Fibroblast of skin of left biceps (primary cell): ENCODE measurements at regions not wholly inside any gene's neighbourhood (a gene's known extent, or its start where the extent isn't known, plus 50 kb on each side); places are given as distances from the start of the nearest gene placed in this dataset.
"Not testable (repeated sequence)": the region's sequence is repeated elsewhere in the genome, so short reads cannot be mapped to it uniquely, and the experiment has no call there.

Experiments
- DNase-seq, 2 experiments: peaks; one replicate each; pipeline ENCODE4 v3.0.0-alpha.2; 2013; ENCODE audit warnings: low read depth in 2 of 2

GRCh38 chr4:82192017-82192673, 181.6 kb downstream of the HNRNPD start:
- no peak for DNase-seq

GRCh38 chr4:82181789-82182188, 192.0 kb downstream of the HNRNPD start:
- DNase-seq = no peak

GRCh38 chr4:82172186-82172585, 201.6 kb downstream of the HNRNPD start:
- DNase-seq = no peak

- no peak for DNase-seq
Measured at GRCh38 chr4:82171531-82172155, 202.1 kb downstream of the HNRNPD start.

GRCh38 chr4:82149750-82150149, 224.0 kb downstream of the HNRNPD start:
- DNase-seq = no peak

- DNase-seq = no peak
Measured at GRCh38 chr4:82145850-82146249, 227.9 kb downstream of the HNRNPD start.

GRCh38 chr4:82140422-82140821, 233.4 kb downstream of the HNRNPD start:
- no peak for DNase-seq

GRCh38 chr4:82139287-82139686, 234.5 kb downstream of the HNRNPD start:
- no peak for DNase-seq

GRCh38 chr4:82138374-82138773, 235.4 kb downstream of the HNRNPD start:
- no peak for DNase-seq

GRCh38 chr4:82136161-82136801, 237.5 kb downstream of the HNRNPD start:
- no peak for DNase-seq

- no peak for DNase-seq
Measured at GRCh38 chr4:82128355-82128754, 245.4 kb downstream of the HNRNPD start.

- DNase-seq = no peak
Measured at GRCh38 chr4:82126512-82127040, 247.2 kb downstream of the HNRNPD start.

- no peak for DNase-seq
Measured at GRCh38 chr4:82125787-82126297, 247.9 kb downstream of the HNRNPD start.

- DNase-seq = no peak
Measured at GRCh38 chr4:82124932-82125786, 248.6 kb downstream of the HNRNPD start.

- DNase-seq = no peak
Measured at GRCh38 chr4:82124365-82124764, 249.4 kb downstream of the HNRNPD start.

- no peak for DNase-seq
Measured at GRCh38 chr4:82123934-82124333, 249.9 kb downstream of the HNRNPD start.

- not testable (repeated sequence) for DNase-seq
Measured at GRCh38 chr4:82115183-82115582, 258.6 kb downstream of the HNRNPD start.

GRCh38 chr4:82108506-82108905, 265.3 kb downstream of the HNRNPD start:
- no peak for DNase-seq

GRCh38 chr4:82104578-82104977, 269.2 kb downstream of the HNRNPD start:
- no peak for DNase-seq

- DNase-seq = no peak
Measured at GRCh38 chr4:82099928-82100579, 273.7 kb downstream of the HNRNPD start.

- no peak for DNase-seq
Measured at GRCh38 chr4:82097504-82097903, 276.3 kb downstream of the HNRNPD start.
